Upper lobe of left lung (tissue), 6 donors: ENCODE measurements at regions not wholly inside any gene's neighbourhood (a gene's known extent, or its start where the extent isn't known, plus 50 kb on each side); places are given as distances from the start of the nearest gene placed in this dataset.
"Not testable (repeated sequence)": the region's sequence is repeated elsewhere in the genome, so short reads cannot be mapped to it uniquely, and the experiment has no call there.

Experiments
- ATAC-seq, 2 donors: fragments of 200-7000 bp; cut with Tn5 transposase; one replicate each; pipeline ENCODE4 v1.9.1; 2022; ENCODE audit warnings: mild to moderate bottlenecking in 2 of 2, moderate library complexity in 2 of 2; ENCODE audit not compliant: low FRiP score in 2 of 2
- DNase-seq, 2 donors: peaks; one replicate each; pipeline ENCODE4 v3.0.0-alpha.2; 2019 to 2020
- H3K27ac ChIP-seq, 4 donors: fragments of 200-600 bp; sonication (generic); one replicate each; pipeline ENCODE4 v1.5.1; 2016 to 2019
- H3K27me3 ChIP-seq, 4 donors: fragments of 200-600 bp; sonication (generic); one replicate each; pipeline ENCODE4 v1.5.1; 2017 to 2019
- H3K36me3 ChIP-seq, 4 donors: fragments of 200-600 bp; sonication (generic); one replicate each; pipeline ENCODE4 v1.5.1; 2016 to 2019
- H3K4me1 ChIP-seq, 4 donors: fragments of 200-600 bp; sonication (generic); one replicate each; pipeline ENCODE4 v1.5.1; 2018 to 2019
- H3K4me3 ChIP-seq, 4 donors: fragments of 200-600 bp; sonication (generic); one replicate each; pipeline ENCODE4 v1.5.1; 2017 to 2019; ENCODE audit warnings: mild to moderate bottlenecking in 2 of 4, moderate library complexity in 1 of 4
- H3K9me3 ChIP-seq, 4 donors: fragments of 200-600 bp; sonication (generic); one replicate each; pipeline ENCODE4 v1.5.1; 2018 to 2019
- CTCF ChIP-seq, 6 experiments: fragments of 450-650 bp in 4 of 6; fragments of 200-600 bp in 2 of 6; sonication (generic) in 2 of 6; IDR thresholded peaks; one replicate each; pipeline ENCODE4 v1.5.1; 2016 to 2019; ENCODE audit warnings: antibody characterized with exemption in 6 of 6
- EP300 ChIP-seq, 4 donors: sonication (generic); formaldehyde crosslinking; IDR thresholded peaks; one replicate each; pipeline ENCODE4 v1.5.1; 2017; ENCODE audit warnings: antibody characterized with exemption in 4 of 4, control low read depth in 2 of 4
- POLR2A ChIP-seq, 4 donors: fragments of 450-650 bp; IDR thresholded peaks; one replicate each; pipeline ENCODE4 v1.5.1; 2016 to 2017; ENCODE audit warnings: antibody characterized with exemption in 4 of 4, mild to moderate bottlenecking in 2 of 4
- POLR2AphosphoS5 ChIP-seq, 2 donors: sonication (generic); formaldehyde crosslinking; IDR thresholded peaks; one replicate each; pipeline ENCODE4 v1.5.1; 2017; ENCODE audit warnings: antibody characterized with exemption in 2 of 2
- WGBS, 2 donors: methylation state at CpG; one replicate each; pipeline ENCODE4 v1.1.5; 2017 to 2018; 5-methylcytosine and 5-hydroxymethylcytosine counted together
- donor health status: DM: no; HTN: no; CAD: no; lungs with moderate emphysema.
- donor health status: DM: no; HTN: yes; CAD: no; lungs with severe emphysema.

- TF ChIP-seq POLR2AphosphoS5 (IDR thresholded peaks at IDR 0.05): no peak
- ATAC-seq: no peak
- H3K36me3 ChIP-seq: no peaks in the 10 kb centered on the region
- H3K4me1 ChIP-seq: no peaks in the 10 kb centered on the region
- no peaks in the 10 kb centered on the region for H3K27me3 ChIP-seq
- no peak overlapping the region for H3K4me3 ChIP-seq
- H3K9me3 ChIP-seq: no peaks in the 10 kb centered on the region
- WGBS, 2 donors: 76 to 82% methylated on average over 2 of the region's 2 CpGs
- H3K27ac ChIP-seq: no peak overlapping the region
- DNase-seq: no peak
Observed at GRCh38 chrX:142860944-142861343, 164.8 kb upstream of the SPANXN4 start.

GRCh38 chrX:142861557-142861956, 164.2 kb upstream of the SPANXN4 start:
- Histone ChIP-seq H3K27ac (no peak overlapping the region), H3K4me1 (no peaks in the 10 kb centered on the region), H3K9me3 (no peaks in the 10 kb centered on the region), H3K36me3 (no peaks in the 10 kb centered on the region), H3K4me3 (no peak overlapping the region), H3K27me3 (no peaks in the 10 kb centered on the region)
- ATAC-seq (no peak), DNase-seq (no peak)
- 68 to 73% methylated on average over 4 of the region's 4 CpGs for WGBS, 2 donors
- no peak for TF ChIP-seq CTCF (IDR thresholded peaks at IDR 0.05)
- no peak for TF ChIP-seq EP300 (IDR thresholded peaks at IDR 0.05)
- TF ChIP-seq POLR2A (IDR thresholded peaks at IDR 0.05): no peak
- TF ChIP-seq POLR2AphosphoS5 (IDR thresholded peaks at IDR 0.05): no peak

GRCh38 chrX:142866247-142866646, 159.5 kb upstream of the SPANXN4 start:
- ATAC-seq, H3K27me3 ChIP-seq, DNase-seq, H3K27ac ChIP-seq, H3K4me1 ChIP-seq, H3K4me3 ChIP-seq, H3K36me3 ChIP-seq: not testable (repeated sequence)
- H3K9me3 ChIP-seq: peaks cover 0 to 21% (median 0%) of the 10 kb centered on the region in 4 donors
- WGBS, 2 donors: 71 to 77% methylated on average over 3 of the region's 3 CpGs

- Histone ChIP-seq H3K27ac (no peak overlapping the region), H3K36me3 (no peaks in the 10 kb centered on the region), H3K4me1 (no peaks in the 10 kb centered on the region), H3K9me3 (peaks cover 0 to 21% (median 0%) of the 10 kb centered on the region in 4 donors), H3K27me3 (no peaks in the 10 kb centered on the region), H3K4me3 (no peak overlapping the region)
- TF ChIP-seq POLR2AphosphoS5 (IDR thresholded peaks at IDR 0.05) (no peak), EP300 (IDR thresholded peaks at IDR 0.05) (no peak), POLR2A (IDR thresholded peaks at IDR 0.05) (no peak), CTCF (IDR thresholded peaks at IDR 0.05) (no peak)
- WGBS, 2 donors: 33 to 54% methylated on average over 1 of the region's 1 CpG
- no peak for ATAC-seq
- DNase-seq: no peak
Observed at GRCh38 chrX:142873214-142873613, 152.5 kb upstream of the SPANXN4 start.

GRCh38 chrX:142884881-142885280, 140.8 kb upstream of the SPANXN4 start:
- ATAC-seq (no peak), DNase-seq (no peak)
- TF ChIP-seq CTCF (IDR thresholded peaks at IDR 0.05) (no peak), EP300 (IDR thresholded peaks at IDR 0.05) (no peak), POLR2AphosphoS5 (IDR thresholded peaks at IDR 0.05) (no peak), POLR2A (IDR thresholded peaks at IDR 0.05) (no peak)
- Histone ChIP-seq H3K4me1 (no peaks in the 10 kb centered on the region), H3K4me3 (no peak overlapping the region), H3K9me3 (no peaks in the 10 kb centered on the region), H3K36me3 (no peaks in the 10 kb centered on the region), H3K27me3 (no peaks in the 10 kb centered on the region), H3K27ac (no peak overlapping the region)
- 72 to 91% methylated on average over 2 to 3 of the region's 3 CpGs for WGBS, 2 donors

GRCh38 chrX:142891046-142891445, 134.7 kb upstream of the SPANXN4 start:
- no peaks in the 10 kb centered on the region for H3K27me3 ChIP-seq
- DNase-seq (no peak), ATAC-seq (no peak)
- H3K9me3 ChIP-seq: no peaks in the 10 kb centered on the region
- no peaks in the 10 kb centered on the region for H3K36me3 ChIP-seq
- no peak for TF ChIP-seq POLR2A (IDR thresholded peaks at IDR 0.05)
- TF ChIP-seq EP300 (IDR thresholded peaks at IDR 0.05): no peak
- TF ChIP-seq CTCF (IDR thresholded peaks at IDR 0.05): no peak
- TF ChIP-seq POLR2AphosphoS5 (IDR thresholded peaks at IDR 0.05): no peak
- no peak overlapping the region for H3K4me3 ChIP-seq
- WGBS, 2 donors: 74 to 82% methylated on average over 6 of the region's 6 CpGs
- H3K27ac ChIP-seq: no peak overlapping the region
- H3K4me1 ChIP-seq: no peaks in the 10 kb centered on the region
